Panc1 (cell line): ENCODE measurements at regions not wholly inside any gene's neighbourhood (a gene's known extent, or its start where the extent isn't known, plus 50 kb on each side); places are given as distances from the start of the nearest gene placed in this dataset.

Experiments used
- ATAC-seq: fragments of 200-7000 bp; cut with Tn5 transposase; 2 replicates; pipeline ENCODE4 v1.9.1; 2020; ENCODE audit warnings: mild to moderate bottlenecking, moderate library complexity
- BruUV-seq: library from RNA; stranded (reverse); fragments of 400-500 nt; replicated peaks from 2 replicates; lab custom pipeline; 2021; lab: Mats Ljungman, UMichigan
- CTCF ChIA-PET: fragments of 300-600 bp; sonication (Branson Sonifier 250); formaldehyde crosslinking; loops from one replicate; lab custom pipeline; 2022; ENCODE audit warnings: antibody characterized with exemption; lab: Charles Lee
- POLR2A ChIA-PET: fragments of 300-600 bp; sonication (Branson Sonifier 250); formaldehyde crosslinking; loops from one replicate; lab custom pipeline; 2022; ENCODE audit warnings: antibody characterized with exemption; lab: Charles Lee
- DNase-seq: peaks from one replicate; pipeline ENCODE4 v3.0.0-alpha.2; 2010; ENCODE audit warnings: low read depth, low spot score
- H3K27ac ChIP-seq: 2 replicates; pipeline ENCODE4 v1.5.1; 2011; ENCODE audit warnings: mild to moderate bottlenecking, low read length, inconsistent platforms
- H3K27me3 ChIP-seq: fragments of 200-500 bp; sonication (Bioruptor generic); 2 replicates; pipeline ENCODE4 v1.6.0; 2014; ENCODE audit warnings: low read length, inconsistent platforms; ENCODE audit not compliant: control insufficient read depth, insufficient read depth
- H3K36me3 ChIP-seq: fragments of 200-500 bp; sonication (Bioruptor generic); 2 replicates; pipeline ENCODE4 v1.5.1; 2014; ENCODE audit warnings: inconsistent platforms, mild to moderate bottlenecking, low read length, moderate library complexity; ENCODE audit not compliant: control insufficient read depth, insufficient read depth
- H3K4me1 ChIP-seq: 2 replicates; pipeline ENCODE4 v1.5.1; 2011; ENCODE audit warnings: inconsistent platforms, mild to moderate bottlenecking, low read length, moderate library complexity; ENCODE audit not compliant: control insufficient read depth, insufficient read depth
- H3K4me3 ChIP-seq, 2 experiments: 2 replicates each; pipeline ENCODE4 v1.5.1; 2011 to 2012; ENCODE audit warnings: low read depth in 2 of 2, low read length in 2 of 2, mild to moderate bottlenecking in 2 of 2, inconsistent platforms in 1 of 2, moderate library complexity in 1 of 2
- H3K9me3 ChIP-seq: fragments of 200-500 bp; sonication (Bioruptor generic); 2 replicates; pipeline ENCODE4 v1.5.1; 2014; ENCODE audit warnings: low read depth, mild to moderate bottlenecking, inconsistent platforms, low read length, moderate library complexity; ENCODE audit not compliant: control insufficient read depth, insufficient read depth
- POLR2AphosphoS5 ChIP-seq: IDR thresholded peaks from 2 replicates; pipeline ENCODE4 v1.6.1; 2012; ENCODE audit warnings: mild to moderate bottlenecking, low read depth, low read length, moderate library complexity
- SIN3A ChIP-seq: IDR thresholded peaks from 2 replicates; pipeline ENCODE4 v1.6.1; 2012; ENCODE audit warnings: low read depth, mild to moderate bottlenecking, low read length, moderate library complexity, borderline replicate concordance; ENCODE audit not compliant: insufficient read depth
- TCF7L2 ChIP-seq: IDR thresholded peaks from 2 replicates; pipeline ENCODE4 v1.6.1; 2011; ENCODE audit warnings: mild to moderate bottlenecking, low read depth, low read length, inconsistent platforms
- in situ Hi-C: cut with HindIII; loops from 2 replicates; pipeline ENCODE4 v1.10.0; 2016; ENCODE audit warnings: low sequenced_read_pairs, low pct_unique_long_range_greater_than_20kb
- intact Hi-C: fragments of 100-400 bp; cut with micrococcal nuclease; formaldehyde crosslinking; loops from one replicate; pipeline ENCODE4 v1.10.0; 2022; ENCODE audit not compliant: unreplicated experiment
- TF ChIP-seq, protein P1 (sequence below): fragments of 450-650 bp; IDR thresholded peaks from 2 replicates; pipeline ENCODE4 v1.5.1; 2017; ENCODE audit warnings: mild to moderate bottlenecking
- TF ChIP-seq, protein P2 (sequence below), 2 experiments: IDR thresholded peaks; 2 replicates each; pipeline ENCODE4 v1.6.1; 2011 to 2012; ENCODE audit warnings: low read depth in 2 of 2, control low read depth in 1 of 2, low read length in 1 of 2, mild to moderate bottlenecking in 1 of 2, moderate library complexity in 1 of 2; ENCODE audit not compliant: insufficient read depth in 1 of 2

DNA sequence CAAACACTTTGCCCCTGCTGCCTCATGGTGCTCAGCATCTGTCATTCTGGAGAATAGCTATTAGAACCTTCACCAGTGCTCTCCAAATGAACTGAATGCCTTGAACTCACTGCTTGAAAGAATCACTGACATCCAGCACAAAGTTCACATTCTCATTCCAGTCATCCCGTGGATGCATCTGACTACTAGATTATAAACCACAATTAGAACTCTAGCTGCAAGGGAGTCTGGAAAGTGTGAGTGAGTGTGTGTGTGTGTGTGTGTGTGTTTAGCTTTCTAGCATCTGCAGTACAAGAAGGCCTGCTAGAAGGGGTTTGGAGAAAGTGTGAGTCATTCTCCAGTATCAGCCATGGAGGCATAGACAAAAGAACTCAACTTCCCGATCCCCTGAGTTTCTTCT lies 71.3 kb upstream of the DYNLT3 start:
- no TSS peak for BruUV-seq
- H3K4me1 ChIP-seq: no peaks in the 10 kb centered on the region
- ATAC-seq: no peak
- intact Hi-C loops (no loop called here), in situ Hi-C loops (no loop called here)
- H3K27ac ChIP-seq: no peak overlapping the region
- no peaks in the 10 kb centered on the region for H3K27me3 ChIP-seq
- H3K4me3 ChIP-seq: no peak overlapping the region
- H3K36me3 ChIP-seq: no peaks in the 10 kb centered on the region
- no peaks in the 10 kb centered on the region; the same call in 1 of the 2 replicates for H3K9me3 ChIP-seq
- DNase-seq: no peak
- TF ChIP-seq, protein P1, sequence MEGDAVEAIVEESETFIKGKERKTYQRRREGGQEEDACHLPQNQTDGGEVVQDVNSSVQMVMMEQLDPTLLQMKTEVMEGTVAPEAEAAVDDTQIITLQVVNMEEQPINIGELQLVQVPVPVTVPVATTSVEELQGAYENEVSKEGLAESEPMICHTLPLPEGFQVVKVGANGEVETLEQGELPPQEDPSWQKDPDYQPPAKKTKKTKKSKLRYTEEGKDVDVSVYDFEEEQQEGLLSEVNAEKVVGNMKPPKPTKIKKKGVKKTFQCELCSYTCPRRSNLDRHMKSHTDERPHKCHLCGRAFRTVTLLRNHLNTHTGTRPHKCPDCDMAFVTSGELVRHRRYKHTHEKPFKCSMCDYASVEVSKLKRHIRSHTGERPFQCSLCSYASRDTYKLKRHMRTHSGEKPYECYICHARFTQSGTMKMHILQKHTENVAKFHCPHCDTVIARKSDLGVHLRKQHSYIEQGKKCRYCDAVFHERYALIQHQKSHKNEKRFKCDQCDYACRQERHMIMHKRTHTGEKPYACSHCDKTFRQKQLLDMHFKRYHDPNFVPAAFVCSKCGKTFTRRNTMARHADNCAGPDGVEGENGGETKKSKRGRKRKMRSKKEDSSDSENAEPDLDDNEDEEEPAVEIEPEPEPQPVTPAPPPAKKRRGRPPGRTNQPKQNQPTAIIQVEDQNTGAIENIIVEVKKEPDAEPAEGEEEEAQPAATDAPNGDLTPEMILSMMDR: no peak
- no peak for TF ChIP-seq POLR2AphosphoS5
- no peak for TF ChIP-seq SIN3A
- TF ChIP-seq TCF7L2: no peak
- TF ChIP-seq, protein P2, sequence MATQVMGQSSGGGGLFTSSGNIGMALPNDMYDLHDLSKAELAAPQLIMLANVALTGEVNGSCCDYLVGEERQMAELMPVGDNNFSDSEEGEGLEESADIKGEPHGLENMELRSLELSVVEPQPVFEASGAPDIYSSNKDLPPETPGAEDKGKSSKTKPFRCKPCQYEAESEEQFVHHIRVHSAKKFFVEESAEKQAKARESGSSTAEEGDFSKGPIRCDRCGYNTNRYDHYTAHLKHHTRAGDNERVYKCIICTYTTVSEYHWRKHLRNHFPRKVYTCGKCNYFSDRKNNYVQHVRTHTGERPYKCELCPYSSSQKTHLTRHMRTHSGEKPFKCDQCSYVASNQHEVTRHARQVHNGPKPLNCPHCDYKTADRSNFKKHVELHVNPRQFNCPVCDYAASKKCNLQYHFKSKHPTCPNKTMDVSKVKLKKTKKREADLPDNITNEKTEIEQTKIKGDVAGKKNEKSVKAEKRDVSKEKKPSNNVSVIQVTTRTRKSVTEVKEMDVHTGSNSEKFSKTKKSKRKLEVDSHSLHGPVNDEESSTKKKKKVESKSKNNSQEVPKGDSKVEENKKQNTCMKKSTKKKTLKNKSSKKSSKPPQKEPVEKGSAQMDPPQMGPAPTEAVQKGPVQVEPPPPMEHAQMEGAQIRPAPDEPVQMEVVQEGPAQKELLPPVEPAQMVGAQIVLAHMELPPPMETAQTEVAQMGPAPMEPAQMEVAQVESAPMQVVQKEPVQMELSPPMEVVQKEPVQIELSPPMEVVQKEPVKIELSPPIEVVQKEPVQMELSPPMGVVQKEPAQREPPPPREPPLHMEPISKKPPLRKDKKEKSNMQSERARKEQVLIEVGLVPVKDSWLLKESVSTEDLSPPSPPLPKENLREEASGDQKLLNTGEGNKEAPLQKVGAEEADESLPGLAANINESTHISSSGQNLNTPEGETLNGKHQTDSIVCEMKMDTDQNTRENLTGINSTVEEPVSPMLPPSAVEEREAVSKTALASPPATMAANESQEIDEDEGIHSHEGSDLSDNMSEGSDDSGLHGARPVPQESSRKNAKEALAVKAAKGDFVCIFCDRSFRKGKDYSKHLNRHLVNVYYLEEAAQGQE (IDR thresholded peaks at IDR 0.05; ENCODE audit: insufficient read depth in 1 of 2, low read depth in 2 of 2, low read length in 1 of 2): no peak
- ChIA-PET POLR2A (no interaction called here), CTCF (no interaction called here)

DNA sequence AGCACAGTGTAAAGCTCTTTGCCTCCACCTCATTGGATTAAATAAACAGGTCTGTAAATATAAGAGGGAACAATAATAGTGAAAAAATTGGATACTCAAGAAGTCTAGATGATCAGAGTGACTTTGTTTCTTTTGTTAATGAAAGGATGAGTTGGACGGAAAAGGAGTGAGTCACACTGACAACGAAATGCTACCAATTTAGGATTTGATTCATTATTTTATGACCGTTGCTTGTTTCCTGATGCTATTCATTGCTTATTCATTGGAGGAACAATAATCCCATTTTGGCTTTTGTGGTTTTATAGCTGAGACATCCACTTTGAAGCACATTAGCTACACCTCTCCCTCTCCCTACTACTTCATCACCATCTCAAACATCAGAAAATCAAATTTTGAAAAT lies 74.4 kb upstream of the DYNLT3 start:
- intact Hi-C loops: loop anchor here (2.0 kb wide), 1 partner anchor 245 kb away; no protein-coding TSS in a partner anchor
- Histone ChIP-seq H3K36me3 (no peaks in the 10 kb centered on the region), H3K27me3 (no peaks in the 10 kb centered on the region), H3K4me3 (no peak overlapping the region), H3K9me3 (no peaks in the 10 kb centered on the region; the same call in 1 of the 2 replicates), H3K4me1 (no peaks in the 10 kb centered on the region), H3K27ac (no peak overlapping the region)
- ChIA-PET CTCF (no interaction called here), POLR2A (no interaction called here)
- BruUV-seq: no TSS peak
- TF ChIP-seq, protein P1: no peak
- TF ChIP-seq SIN3A: no peak
- TF ChIP-seq, protein P2 (IDR thresholded peaks at IDR 0.05; ENCODE audit: insufficient read depth in 1 of 2, low read depth in 2 of 2, low read length in 1 of 2): no peak
- no peak for TF ChIP-seq POLR2AphosphoS5
- TF ChIP-seq TCF7L2: no peak
- no peak for DNase-seq
- in situ Hi-C loops: no loop called here
- ATAC-seq: no peak
